Activated CD8-positive, alpha-beta memory T cell treated with anti-CD3 and anti-CD28 coated beads for 36 hours (primary cell): ENCODE measurements at regions not wholly inside any gene's neighbourhood (a gene's known extent, or its start where the extent isn't known, plus 50 kb on each side); places are given as distances from the start of the nearest gene placed in this dataset.
"Not testable (repeated sequence)": the region's sequence is repeated elsewhere in the genome, so short reads cannot be mapped to it uniquely, and the experiment has no call there.

Experiments used
- CTCF ChIA-PET: fragments of 350-600 bp; sonication (Branson Sonifier 250); formaldehyde crosslinking; loops from one replicate; lab custom pipeline; 2021; ENCODE audit warnings: antibody characterized with exemption; lab: Charles Lee
- POLR2A ChIA-PET: fragments of 350-600 bp; sonication (Branson Sonifier 250); formaldehyde crosslinking; loops from one replicate; lab custom pipeline; 2021; ENCODE audit warnings: antibody characterized with exemption; lab: Charles Lee

DNA sequence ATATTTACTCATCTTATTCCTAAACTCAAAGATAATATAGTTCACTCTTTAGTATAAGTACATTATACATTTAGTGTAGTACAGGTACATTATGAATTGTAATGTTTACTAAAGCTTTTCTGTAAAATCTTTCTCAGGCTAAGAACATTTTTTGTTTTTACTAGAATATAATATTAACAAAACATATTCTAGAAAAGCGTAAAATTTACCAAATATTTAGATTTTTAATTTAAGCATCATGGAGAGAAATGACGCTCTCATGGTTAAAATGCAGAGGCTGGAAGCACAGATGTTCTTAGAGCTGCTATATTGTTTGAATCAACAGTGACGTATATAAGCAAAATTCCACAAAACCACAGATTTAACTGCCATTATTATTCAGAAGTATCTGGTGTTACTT, 54.7 kb upstream of the NBPF15 start:
- POLR2A ChIA-PET, CTCF ChIA-PET: not testable (repeated sequence)

DNA sequence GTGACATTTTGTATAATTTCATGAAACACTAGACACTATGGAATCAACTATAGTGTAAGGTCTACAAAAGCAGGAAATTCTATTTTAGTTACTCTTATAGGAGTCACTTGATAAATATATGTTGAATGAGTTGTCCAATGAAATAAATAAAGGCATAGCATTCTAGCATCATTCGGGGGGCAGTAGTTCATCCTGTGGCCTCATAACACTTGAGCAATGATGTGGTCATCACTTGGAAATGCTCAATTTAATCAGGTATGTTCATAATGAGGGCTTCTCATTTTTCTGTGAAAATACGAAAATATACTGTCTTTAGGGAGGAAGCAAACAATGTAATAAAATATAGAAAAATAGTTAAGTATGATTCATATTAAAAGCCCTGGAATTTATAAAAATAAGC, 55.4 kb upstream of the NBPF15 start:
- POLR2A ChIA-PET, CTCF ChIA-PET: not testable (repeated sequence)

DNA sequence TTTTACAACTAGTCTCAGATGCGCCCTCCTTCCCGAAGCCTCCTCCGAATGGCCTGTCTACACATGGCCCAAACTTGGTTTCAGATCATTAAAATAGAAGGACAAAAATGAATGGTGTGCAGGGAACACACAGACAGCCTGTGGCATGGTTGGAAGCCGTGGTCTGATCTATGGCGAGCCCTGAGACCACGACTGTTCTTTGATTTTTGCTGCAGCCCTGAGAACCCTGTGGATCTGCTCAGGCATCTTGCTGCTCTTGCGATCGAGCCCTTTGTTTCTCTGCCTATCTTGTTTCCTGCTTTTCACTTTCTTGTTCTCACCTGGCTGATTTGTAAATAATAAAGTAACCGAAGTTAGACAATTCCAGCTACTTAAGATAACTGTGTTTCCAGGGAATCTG, 57.0 kb upstream of the NBPF15 start:
- CTCF ChIA-PET, result not testable (repeated sequence)

DNA sequence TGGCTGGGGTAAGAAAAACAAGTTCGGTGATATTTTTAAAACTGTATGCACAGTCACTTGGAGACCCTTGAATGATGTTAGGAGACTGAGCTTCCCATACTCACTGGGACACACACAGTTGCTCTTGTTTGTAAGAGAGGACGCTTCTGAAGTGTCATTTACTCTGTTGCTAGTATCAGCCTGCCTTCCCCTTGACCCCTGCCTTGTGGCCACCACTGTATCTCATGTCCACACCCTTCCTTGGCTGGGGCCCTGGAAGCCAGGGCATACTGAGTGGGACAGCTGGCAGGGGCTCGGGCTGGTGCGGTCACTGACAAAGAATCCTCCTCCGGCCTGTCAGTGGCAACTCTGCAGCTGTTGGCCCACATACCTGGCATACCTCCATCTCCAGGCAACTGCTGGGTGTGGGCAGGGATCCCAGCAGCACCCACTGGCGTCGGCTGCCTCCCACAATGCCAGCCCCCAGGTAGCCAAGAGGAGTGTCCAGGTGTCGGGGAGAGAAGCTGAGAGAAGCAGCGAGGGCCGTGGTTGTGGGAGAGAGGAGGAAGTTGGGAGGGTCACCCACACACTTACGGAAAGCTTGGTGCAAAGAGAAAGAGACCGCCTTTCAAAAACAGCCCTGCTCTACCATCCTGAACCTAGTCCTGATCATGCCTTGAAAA, 58.2 kb upstream of the NBPF15 start:
- POLR2A ChIA-PET, CTCF ChIA-PET: not testable (repeated sequence)

More for the DNA sequence above, 57.0 kb upstream of the NBPF15 start:
- POLR2A ChIA-PET, result not testable (repeated sequence)

DNA sequence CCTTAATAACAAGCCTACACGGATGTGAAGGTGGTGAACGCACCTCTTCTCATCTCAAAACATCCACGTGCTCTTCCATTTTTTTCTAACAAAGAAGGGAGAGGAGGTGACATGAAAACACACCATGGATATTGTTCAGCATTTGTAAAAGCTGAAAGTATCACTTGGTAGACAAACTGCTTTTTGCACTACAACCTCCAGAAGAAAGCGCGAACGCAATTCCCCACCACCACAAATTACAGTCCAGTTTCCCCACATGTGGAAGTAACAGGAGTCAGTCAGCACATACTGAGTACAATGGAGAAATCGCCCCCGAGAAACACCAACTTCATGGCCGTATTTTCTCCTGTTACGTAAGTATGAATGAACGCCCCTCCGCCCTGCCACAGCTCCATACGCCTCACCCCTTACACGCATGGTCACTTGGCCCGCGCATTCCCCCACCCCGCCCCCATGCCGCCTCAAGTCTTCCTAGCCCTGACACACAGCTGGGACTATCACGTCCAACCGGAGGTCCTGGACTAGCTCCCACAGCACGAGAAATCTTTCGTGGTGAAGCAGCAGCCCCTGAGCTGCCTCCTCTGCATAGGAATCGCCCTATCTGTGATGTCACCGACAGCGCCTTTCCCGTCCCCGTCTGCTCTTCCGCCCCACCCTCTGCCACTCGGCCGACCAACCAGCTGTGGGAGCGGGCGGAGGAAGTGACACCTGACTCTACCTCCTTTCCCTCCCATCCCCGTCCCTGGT, 62.4 kb upstream of the NBPF15 start:
- CTCF ChIA-PET, result not testable (repeated sequence)
- POLR2A ChIA-PET, result interaction anchor here (0.8 to 1.3 kb wide), 2 partner anchors 22 to 28 kb away, joined by 5 to 7 read pairs; no protein-coding TSS in a partner anchor

DNA sequence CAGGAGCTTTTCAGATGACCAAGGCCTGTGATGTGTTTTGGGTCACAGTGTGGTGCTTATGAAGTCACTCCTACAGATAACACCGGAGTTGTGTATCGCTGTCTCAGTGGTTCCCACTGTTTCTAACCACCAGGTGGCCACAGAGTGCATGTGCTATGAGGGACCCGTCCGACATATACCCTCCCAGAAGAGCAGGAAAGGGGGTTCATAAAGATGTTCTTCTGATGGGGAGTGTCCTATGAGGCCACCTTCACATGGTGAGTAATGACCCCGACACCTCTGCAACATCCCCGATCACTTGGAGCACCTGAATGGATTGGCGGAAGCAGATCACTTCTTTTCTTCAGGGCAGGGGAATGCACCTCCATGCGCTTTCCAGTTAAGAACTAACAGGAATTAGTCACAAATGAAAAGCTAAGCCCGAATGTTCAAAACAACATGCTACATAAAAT, 60.5 kb upstream of the PPIAL4F start:
- POLR2A ChIA-PET, CTCF ChIA-PET: not testable (repeated sequence)

DNA sequence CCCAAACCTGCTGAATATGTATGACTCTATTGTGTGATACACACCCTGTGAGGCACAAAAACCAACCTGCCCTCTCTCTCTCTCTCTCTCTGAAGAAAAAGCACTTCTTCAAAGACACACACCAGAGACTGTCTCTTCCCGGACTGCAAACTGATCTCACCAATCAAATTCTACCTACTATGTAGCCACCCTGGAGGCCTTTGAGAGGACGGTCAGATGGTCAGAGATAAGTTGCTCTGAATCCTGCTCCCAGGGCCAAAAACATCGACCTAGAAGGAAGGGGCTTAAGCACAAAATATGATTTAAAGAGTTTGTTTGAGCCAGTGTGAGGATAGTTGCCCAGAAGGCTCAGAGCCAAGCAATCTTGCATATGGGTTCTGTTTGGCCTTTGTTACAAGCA, 59.2 kb upstream of the PPIAL4F start:
- CTCF ChIA-PET, POLR2A ChIA-PET: not testable (repeated sequence)

DNA sequence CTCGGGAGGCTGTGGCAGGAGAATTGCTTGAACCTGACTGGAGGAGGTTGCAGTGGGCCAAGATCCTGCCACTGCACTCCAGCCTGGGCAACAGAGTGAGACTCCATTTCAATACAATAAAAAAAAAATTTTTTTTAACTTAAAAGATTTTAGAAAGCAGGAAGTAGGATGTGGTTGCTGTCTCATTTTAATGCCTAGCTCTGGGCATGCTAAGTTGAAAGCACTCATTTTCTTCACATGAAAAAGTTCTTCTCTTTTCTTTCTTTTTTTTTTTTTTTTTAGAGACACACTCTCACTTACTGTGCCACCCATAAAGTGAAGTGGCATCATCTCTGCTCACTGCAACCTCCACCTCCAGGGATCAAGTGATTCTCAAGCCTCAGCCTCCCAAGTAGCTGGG, 58.4 kb upstream of the PPIAL4F start:
- POLR2A ChIA-PET, result interaction anchor here (0.6 kb wide), 2 partner anchors 12 to 122 kb away, joined by 4 to 6 read pairs; no protein-coding TSS in a partner anchor
- CTCF ChIA-PET, result not testable (repeated sequence)

DNA sequence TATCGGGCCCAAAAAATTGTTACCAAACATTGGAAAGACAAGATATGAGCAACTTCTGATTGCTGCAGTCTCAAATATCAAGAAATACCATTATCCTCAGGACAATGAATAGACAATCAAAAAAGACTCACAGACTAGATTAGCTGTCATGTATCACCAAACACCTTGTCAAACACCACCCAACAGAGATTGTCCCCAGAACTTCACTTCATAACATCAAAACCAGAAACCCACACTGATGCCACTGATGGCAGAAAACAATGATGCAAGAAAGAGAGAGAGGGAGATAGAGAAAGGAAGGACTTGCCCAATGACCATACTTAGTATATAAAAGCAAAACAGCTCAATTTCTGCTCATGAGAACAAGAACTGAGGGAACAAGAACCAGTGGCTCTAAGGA, 56.0 kb upstream of the PPIAL4F start:
- POLR2A ChIA-PET, CTCF ChIA-PET: not testable (repeated sequence)

DNA sequence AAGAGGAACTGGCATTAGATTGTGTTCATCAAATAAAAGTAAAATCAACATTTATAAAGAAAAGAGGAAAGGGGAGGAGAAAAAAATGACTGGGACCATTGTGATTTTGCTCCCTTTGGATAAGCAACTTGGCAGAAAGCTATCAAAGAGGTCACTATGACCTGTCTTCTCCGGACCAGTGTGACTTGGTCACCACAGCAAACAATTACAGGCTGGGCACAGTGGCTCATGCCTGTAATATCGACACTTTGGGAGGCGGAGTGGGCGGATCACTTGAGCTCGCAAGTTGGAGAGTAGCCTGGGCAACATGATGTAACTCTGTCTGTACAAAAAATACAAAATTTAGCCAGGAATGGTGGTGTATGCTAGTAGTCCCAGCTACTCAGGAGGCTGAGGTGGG, 55.5 kb upstream of the PPIAL4F start:
- CTCF ChIA-PET, POLR2A ChIA-PET: not testable (repeated sequence)

DNA sequence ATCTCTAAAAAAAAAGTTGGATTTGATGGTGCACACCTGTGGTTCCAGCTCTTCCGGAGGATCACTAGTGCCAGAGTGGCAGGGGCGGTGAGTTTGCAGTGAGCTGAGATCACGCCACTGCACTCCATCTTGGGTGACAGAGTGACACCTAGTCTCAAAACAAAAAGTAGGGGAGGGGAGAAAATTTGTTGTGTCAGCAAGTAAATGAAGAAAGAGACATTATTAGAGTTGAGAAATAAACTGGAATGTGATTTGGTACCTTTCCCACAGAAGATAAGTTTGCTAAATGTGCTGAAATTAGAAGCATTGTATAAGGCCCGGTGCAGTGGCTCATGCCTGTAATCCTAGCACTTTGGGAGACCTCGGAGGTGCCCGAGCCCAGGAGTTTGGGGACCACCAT, 54.0 kb upstream of the PPIAL4F start:
- CTCF ChIA-PET, POLR2A ChIA-PET: not testable (repeated sequence)

DNA sequence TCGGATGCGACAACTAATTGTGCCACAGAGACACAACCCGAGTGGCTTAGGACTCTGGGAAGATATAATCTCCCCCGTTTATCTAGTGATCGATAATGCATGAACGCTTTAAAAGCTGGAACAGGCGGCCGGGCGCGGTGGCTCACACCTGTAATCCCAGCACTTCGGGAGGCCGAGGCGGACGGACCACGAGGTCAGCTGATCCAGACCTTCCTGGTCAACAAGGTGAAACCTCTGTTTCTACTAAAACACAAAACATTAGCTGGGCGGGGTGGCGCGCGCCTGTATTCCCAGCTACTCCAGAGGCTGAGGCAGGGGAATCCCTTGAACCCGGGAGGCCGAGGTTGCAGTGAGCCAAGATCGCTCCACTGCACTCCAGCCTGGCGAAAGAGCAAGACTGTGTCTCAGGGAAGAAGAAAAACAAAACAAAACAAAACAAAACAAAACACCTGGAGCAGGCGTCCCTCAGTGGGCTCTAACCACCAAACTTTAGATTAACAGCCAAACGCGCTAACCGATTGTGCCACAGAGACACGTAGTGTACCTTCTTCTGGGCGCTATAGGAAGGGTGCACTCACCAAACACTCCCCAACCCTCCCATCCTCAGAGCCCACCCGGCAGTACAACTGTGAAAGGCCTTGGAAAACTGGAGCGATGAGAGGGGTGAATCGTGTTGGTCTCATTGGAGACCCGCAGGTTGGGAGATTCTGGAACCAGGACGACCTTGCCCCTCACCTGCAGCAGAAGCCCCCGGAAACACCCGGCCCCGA, 53.3 kb upstream of the PPIAL4F start:
- POLR2A ChIA-PET, CTCF ChIA-PET: not testable (repeated sequence)
